GM11168 (cell line): ENCODE measurements at regions not wholly inside any gene's neighbourhood (a gene's known extent, or its start where the extent isn't known, plus 50 kb on each side); places are given as distances from the start of the nearest gene placed in this dataset.

Experiments used
- in situ Hi-C: fragments of 300-500 bp; cut with MboI; formaldehyde crosslinking; loops from one replicate; pipeline ENCODE4 v1.12.0; 2022; ENCODE audit warnings: low sequenced_read_pairs; ENCODE audit not compliant: unreplicated experiment

DNA sequence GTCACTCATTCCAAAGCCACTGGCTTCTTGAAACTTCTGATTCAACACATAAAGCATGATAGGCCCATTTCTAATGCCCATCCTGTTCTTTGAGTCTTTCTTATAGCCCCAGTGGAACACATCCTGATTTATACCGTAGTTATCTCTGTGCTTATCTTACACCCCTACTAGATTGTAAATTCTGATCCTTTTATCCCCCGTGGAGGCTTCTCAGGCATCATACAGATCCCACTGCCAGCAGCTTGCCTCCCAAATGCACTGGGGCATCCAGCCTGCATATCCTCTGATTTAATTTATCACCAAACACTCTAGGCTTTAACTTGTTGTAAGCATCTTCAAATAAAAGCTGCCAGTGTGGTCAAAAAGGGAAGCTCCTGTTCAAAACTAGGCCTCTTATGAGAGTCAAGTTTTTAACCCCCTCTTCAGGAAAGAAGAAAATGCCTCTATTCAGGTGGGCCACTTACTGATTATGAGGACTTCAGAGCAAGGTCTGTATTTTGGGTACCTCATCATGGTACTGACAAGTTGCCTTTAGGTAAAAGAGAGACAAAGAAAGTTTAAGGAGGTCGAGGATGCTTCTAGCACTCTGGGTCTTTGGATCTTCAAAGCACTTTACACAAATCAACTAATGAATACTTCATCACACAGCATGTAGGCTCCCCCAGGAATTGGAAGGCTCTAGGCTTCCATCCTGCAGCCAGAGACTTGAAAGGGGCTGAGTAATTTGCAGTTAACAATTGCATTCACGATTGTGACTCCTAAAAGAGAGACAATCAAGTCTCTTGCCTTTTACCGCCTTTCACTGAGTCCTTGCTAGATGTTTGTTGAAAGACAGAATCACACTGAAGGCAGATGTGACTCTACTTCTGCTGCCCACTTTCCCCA is 95.8 kb upstream of the LDB2 start:
- in situ Hi-C loops, result no loop called here

DNA sequence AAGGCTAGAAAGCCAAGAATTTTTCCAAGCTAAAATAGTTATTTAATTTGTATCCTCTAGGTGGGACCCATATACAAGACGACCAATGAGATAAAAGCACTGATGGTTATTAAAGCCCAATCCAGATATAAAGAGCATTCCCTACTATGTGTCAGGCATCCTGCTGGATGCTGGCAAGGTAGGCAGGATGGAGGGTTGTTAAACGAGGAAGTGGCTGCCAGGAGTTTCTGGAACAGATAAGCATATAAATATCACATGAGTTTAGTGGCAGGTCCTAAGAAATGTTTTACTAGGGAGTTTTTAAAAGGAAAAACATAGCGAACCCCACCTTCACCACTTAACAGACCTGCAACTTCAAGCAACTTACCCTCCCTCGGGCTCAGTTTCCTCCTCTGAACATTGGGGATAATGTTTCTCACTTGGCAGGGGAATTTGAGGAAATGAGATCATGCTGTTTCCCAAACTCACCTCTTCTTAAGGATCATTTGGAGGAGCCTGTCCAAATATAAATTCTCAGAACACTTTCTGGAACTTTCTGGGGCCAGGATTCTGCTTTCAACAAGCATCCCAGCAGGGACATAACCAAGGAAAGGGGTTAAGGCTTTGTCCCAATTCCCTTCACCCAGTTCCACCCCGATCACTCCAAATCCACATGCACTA is 94.3 kb upstream of the LDB2 start:
- in situ Hi-C loops, result no loop called here

DNA sequence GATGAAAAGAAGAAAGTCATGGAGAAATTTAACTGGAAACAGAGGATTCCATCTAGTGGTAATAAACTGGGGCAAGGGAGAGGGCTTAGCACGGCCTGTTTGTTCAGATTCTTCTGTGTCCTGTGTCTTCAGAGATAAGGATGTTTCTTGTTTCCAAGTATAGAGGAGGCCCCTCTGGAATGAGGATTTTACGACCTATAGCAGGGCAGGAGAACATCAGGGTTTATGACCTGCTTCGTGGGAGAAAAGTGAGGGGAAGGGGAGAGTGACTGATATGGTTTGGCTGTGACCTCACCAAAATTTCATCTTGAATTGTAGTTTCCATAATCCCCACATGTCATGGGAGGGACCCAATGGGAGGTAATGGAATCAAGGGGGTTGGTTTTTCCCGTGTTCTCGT is 93.0 kb upstream of the LDB2 start:
- in situ Hi-C loops, result no loop called here

- in situ Hi-C loops, result no loop called here
Measured at GRCh38 chr4:16989371-16989770, 90.9 kb upstream of the LDB2 start.

DNA sequence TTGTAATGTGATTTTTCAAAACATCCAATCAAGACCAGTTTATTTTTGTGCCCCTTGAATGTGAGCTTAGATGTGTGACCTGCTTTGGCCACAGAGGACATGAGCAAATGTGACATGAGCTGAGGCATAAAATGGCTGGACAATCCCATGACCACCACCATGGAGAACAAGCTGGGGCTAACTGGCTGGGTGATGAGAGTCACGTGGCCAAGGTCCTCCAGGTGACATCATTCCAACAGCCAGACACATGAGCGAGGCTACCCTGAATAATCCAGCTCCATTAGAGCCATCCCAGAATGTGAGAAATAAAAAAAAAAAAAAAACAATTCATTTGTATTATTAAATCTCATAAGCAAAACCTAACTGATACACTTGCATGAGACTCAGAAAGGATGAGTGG is 90.4 kb upstream of the LDB2 start:
- in situ Hi-C loops, result no loop called here

DNA sequence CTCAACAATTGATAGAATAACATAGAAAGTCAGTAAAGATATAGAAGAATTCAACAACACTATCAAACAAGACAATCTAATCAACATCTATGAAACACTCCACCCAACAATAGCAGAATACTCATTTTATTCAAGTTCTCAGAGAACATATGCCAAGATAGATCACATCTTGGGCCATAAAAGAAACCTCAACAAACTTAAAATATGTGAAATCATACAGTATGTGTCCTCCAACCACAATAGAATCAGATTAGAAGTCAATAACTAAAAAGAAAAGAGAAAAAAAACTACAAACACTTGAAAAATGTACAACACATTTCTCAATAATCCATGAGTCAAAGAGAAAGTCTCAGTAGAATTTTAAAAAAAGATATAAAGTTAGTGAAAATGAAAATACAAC is 78.6 kb upstream of the LDB2 start:
- in situ Hi-C loops, result no loop called here

DNA sequence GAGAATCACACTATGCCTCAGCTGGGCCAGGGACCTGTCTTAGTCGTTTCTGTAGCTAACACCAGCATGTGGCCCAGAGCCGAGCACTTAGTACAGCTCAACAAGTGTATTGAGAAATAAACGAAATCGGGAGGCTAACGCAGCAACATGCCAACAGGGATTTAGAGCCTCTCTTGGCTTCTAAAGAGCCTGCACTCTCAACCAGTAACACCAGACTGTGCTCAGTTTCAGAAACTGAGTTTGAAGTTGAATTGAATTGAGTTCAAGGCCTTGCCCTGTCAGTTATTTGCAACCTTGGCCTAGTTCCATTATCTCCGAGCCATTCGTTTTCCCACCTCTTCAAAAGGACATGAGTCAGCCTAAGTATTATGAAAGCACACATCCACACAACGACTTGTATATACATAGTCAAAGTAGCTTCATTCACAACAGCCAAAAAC is 71.3 kb upstream of the LDB2 start:
- in situ Hi-C loops, result no loop called here

- in situ Hi-C loops, result no loop called here
Measured at GRCh38 chr4:16967722-16968121, 69.3 kb upstream of the LDB2 start.

DNA sequence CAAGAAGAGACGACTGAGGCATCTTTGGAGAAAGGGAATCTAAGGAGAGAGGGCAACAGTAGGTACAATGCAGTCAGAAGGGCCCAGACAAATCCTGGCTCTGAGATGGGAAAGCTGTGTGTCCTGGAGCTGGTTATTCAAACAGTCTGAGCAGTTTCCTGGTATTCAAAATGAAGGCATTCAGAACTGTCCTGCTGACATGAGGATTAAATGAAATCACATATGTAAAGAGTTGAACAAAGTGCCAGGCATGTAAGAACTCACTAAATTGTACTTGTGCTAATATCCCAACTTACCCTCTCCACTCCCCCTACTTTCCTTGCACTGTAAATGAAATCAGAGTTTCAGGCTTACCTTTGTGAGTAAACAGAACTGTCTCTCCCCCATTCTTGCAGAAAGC is 60.9 kb upstream of the LDB2 start:
- in situ Hi-C loops, result no loop called here

DNA sequence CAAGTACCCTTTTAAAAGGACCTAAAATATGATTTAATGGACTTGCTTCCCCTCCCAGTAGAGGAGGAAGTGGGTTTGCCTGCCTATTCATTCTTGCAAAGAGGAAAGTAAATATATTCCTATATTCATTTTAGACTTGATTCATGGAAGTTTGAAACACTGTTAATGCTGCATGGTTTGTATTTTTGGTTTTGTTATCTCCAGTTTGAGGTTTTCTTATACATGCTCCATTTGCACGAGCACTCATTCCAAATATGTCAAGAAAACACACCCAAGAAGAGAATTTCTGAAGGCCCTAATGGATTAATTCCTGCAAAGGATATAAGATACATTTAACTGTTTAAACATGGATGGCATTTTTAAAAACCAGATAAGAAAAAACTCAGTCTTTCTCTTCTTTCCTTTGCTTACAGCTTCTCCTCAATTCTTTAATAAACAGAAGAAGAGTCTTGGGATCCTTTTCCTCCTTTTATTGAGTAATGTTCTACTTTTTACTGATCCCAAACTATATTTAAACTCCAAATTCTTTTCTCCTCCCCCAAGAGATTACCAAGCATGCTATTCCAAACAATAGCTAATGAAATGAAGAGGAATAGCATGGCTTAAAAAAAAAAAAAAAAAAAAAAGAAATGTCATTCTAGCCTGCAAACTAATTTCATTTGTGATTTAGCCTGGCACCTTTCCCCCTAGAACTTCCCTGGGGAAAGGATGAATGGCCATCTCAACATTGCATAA is 54.6 kb upstream of the LDB2 start:
- in situ Hi-C loops, result no loop called here

DNA sequence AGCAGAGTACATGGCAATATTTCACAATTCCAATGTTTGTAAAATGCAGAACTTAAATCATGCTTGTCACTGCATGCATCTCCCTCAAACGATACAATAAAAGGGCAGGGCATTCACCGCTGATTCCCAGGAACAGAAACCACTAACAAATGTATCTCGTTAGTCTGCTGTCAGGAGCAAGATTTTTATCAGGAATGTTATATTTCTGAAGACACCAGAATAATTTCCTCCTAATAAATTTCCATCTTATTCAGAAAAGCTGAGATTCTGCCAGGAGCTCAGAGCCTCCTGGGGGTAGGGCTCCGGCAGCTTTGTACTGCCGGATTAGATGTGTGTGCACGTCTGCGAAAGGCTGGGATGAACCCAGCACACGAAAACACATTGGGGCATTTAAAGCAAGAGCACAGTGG is 54.0 kb upstream of the LDB2 start:
- in situ Hi-C loops, result no loop called here
